ENCODE measurements at regions not wholly inside any gene's neighbourhood (a gene's known extent, or its start where the extent isn't known, plus 50 kb on each side); places are given as distances from the start of the nearest gene placed in this dataset.

DNA sequence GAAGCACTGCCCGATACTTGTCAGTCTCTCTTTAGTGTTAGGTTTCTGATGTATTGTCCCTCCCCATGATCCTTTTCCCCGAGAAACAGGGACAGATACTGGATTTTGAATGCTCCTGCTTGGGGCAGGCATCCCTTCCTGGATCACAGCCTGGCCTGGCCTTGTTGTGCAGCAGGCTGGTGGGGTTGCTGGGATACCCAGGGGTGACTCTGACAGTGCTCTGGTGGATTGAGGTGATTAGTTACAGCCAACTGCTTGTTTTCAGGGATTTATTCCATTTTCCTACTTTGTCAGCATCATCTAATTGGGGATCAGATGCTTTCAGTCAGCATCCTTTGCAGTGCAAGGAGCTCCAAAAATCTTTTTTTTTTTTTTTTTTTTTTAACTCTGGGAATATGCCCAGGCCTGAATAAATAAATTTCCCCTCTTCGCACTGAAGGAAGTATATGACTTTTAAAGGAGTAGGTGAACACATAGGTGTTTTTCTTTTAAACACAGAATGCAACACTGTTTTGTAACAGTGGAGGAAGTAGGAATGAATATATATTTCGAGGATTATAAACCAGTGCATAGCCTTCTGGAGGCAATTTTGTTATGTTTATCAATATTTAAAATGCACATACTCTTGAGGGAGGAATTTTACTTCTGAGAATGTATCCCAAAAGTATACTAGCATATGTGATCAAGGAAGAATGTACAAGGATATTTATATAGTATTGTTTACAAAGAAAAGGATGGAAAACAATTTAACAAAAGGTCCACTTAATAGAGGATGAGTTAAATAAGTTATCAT lies 127.3 kb upstream of the ELL2 start:
- no peak overlapping the region for H3K27ac ChIP-seq
- TF ChIP-seq, protein P1, sequence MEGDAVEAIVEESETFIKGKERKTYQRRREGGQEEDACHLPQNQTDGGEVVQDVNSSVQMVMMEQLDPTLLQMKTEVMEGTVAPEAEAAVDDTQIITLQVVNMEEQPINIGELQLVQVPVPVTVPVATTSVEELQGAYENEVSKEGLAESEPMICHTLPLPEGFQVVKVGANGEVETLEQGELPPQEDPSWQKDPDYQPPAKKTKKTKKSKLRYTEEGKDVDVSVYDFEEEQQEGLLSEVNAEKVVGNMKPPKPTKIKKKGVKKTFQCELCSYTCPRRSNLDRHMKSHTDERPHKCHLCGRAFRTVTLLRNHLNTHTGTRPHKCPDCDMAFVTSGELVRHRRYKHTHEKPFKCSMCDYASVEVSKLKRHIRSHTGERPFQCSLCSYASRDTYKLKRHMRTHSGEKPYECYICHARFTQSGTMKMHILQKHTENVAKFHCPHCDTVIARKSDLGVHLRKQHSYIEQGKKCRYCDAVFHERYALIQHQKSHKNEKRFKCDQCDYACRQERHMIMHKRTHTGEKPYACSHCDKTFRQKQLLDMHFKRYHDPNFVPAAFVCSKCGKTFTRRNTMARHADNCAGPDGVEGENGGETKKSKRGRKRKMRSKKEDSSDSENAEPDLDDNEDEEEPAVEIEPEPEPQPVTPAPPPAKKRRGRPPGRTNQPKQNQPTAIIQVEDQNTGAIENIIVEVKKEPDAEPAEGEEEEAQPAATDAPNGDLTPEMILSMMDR (conservative IDR thresholded peaks at IDR 0.05) = no peak

- no peak overlapping the region for H3K27ac ChIP-seq
- TF ChIP-seq, protein P1 (conservative IDR thresholded peaks at IDR 0.05) = no peak
Measured at GRCh38 chr5:96087939-96088338, 126.3 kb upstream of the ELL2 start.

DNA sequence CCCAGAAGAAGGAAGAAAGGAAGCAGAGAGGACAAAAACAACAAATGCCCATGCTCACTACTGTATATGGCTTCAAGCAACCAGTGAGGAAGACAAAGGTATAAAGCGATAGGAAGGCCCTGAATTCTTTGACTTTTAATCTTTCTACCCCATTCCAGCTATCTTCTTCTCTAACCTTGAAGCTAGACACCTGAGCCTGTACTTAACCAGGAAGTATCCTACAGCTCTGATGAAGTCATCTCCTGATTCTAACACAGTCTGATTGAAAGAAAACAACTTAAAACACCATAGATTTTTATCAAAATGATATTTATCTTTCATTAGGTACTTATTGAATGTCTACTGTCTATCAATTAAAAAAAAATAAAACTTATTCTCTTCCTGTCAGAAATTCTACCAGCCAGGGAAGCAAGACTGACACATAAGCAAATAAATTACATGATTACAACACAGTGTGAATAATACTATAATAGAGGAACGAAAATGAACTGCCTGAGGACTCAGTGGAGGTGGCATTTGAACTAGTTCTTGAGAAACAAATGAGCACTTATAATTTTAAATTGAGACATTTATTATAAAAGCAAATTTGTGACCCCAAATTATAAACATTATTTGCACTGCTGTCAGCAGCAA lies 123.3 kb upstream of the ELL2 start:
- TF ChIP-seq, protein P1 (conservative IDR thresholded peaks at IDR 0.05) = no peak
- no peak overlapping the region for H3K27ac ChIP-seq

- TF ChIP-seq, protein P1 (conservative IDR thresholded peaks at IDR 0.05) = no peak
- H3K27ac ChIP-seq = no peak overlapping the region
Measured at GRCh38 chr5:96083361-96083881, 121.8 kb upstream of the ELL2 start.

GRCh38 chr5:96081276-96081858 lies 119.7 kb upstream of the ELL2 start:
- TF ChIP-seq, protein P1 (conservative IDR thresholded peaks at IDR 0.05) = no peak
- no peak overlapping the region for H3K27ac ChIP-seq

DNA sequence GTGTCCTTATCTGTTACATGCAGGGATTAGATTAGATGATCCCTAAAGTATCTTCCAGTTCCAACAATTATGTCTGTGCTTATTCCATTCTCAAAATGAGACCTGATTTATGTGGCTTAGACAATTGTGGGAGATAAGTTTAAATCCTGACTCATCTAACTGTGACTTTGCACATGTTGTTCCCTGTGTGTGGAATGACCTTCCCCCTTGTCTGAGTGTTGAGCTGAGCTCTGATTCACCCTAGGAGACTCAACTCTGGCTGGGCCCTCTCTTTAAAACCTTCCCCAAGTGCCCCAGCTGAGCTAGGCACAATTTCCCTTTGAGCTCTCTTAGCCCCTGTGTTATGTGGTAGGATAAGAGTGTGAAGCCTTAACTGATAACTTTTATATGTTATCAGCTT lies 118.9 kb upstream of the ELL2 start:
- no peak overlapping the region for H3K27ac ChIP-seq
- TF ChIP-seq, protein P1 (conservative IDR thresholded peaks at IDR 0.05) = no peak

DNA sequence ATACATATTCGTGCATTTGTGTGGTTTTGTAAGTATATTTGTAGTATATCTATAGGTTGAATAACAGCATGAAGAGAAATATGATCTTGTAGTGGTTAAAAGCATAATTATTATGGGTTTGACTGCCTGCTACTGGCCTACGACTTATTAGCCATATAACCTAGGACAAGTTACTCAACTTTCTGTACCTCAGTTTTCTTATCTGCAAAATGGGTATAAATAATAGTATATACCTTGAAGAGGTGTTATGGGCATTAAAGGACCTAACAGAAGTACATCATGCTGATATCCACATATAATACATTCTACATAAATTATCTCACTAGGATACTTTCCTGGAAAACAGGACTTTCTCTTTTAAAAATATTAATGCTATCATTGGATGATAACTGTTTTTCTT lies 118.3 kb upstream of the ELL2 start:
- no peak overlapping the region for H3K27ac ChIP-seq
- TF ChIP-seq, protein P1 (conservative IDR thresholded peaks at IDR 0.05) = no peak

Data from VCaP (cell line).